NCI-H2107 treated with DMSO at 0.1 percent for 48 hours (cell line): ENCODE measurements at regions not wholly inside any gene's neighbourhood (a gene's known extent, or its start where the extent isn't known, plus 50 kb on each side); places are given as distances from the start of the nearest gene placed in this dataset.

Experiments
- DNase-seq: peaks from one replicate; lab custom pipeline; 2025; ENCODE audit not compliant: unreplicated experiment; lab: John Stamatoyannopoulos, UW

- no peak for DNase-seq
Measured at GRCh38 chr6:4383910-4384638, 248.7 kb upstream of the ECI2 start.

- DNase-seq = no peak
Measured at GRCh38 chr6:4382362-4382853, 247.0 kb upstream of the ECI2 start.

- no peak for DNase-seq
Measured at GRCh38 chr6:4381381-4381780, 246.0 kb upstream of the ECI2 start.

- DNase-seq = no peak
Measured at GRCh38 chr6:4380881-4381281, 245.5 kb upstream of the ECI2 start.

- no peak for DNase-seq
Measured at GRCh38 chr6:4379958-4380357, 244.6 kb upstream of the ECI2 start.

- no peak for DNase-seq
Measured at GRCh38 chr6:4378319-4378996, 243.1 kb upstream of the ECI2 start.

- DNase-seq = no peak
Measured at GRCh38 chr6:4377603-4378002, 242.2 kb upstream of the ECI2 start.

- DNase-seq = peak; percentile 2
Measured at GRCh38 chr6:4374216-4374615, 238.8 kb upstream of the ECI2 start.

GRCh38 chr6:4372866-4373265, 237.5 kb upstream of the ECI2 start:
- DNase-seq = no peak

- DNase-seq = no peak
Measured at GRCh38 chr6:4371207-4371921, 236.0 kb upstream of the ECI2 start.

GRCh38 chr6:4370066-4370465, 234.7 kb upstream of the ECI2 start:
- DNase-seq = no peak

GRCh38 chr6:4369616-4370015, 234.2 kb upstream of the ECI2 start:
- DNase-seq = no peak

- no peak for DNase-seq
Measured at GRCh38 chr6:4368649-4369048, 233.3 kb upstream of the ECI2 start.

GRCh38 chr6:4367643-4368042, 232.3 kb upstream of the ECI2 start:
- DNase-seq = no peak

- no peak for DNase-seq
Measured at GRCh38 chr6:4366635-4367395, 231.4 kb upstream of the ECI2 start.

GRCh38 chr6:4365686-4366085, 230.3 kb upstream of the ECI2 start:
- DNase-seq = no peak

- DNase-seq = no peak
Measured at GRCh38 chr6:4364711-4365110, 229.3 kb upstream of the ECI2 start.

GRCh38 chr6:4364172-4364571, 228.8 kb upstream of the ECI2 start:
- DNase-seq = no peak

GRCh38 chr6:4363656-4364055, 228.3 kb upstream of the ECI2 start:
- no peak for DNase-seq

- DNase-seq = no peak
Measured at GRCh38 chr6:4362326-4362725, 227.0 kb upstream of the ECI2 start.

- DNase-seq = no peak
Measured at GRCh38 chr6:4360920-4361319, 225.5 kb upstream of the ECI2 start.
